GM12891 (cell line): ENCODE measurements at regions not wholly inside any gene's neighbourhood (a gene's known extent, or its start where the extent isn't known, plus 50 kb on each side); places are given as distances from the start of the nearest gene placed in this dataset.
"Not testable (repeated sequence)": the region's sequence is repeated elsewhere in the genome, so short reads cannot be mapped to it uniquely, and the experiment has no call there.

Source experiments
- DNase-seq: peaks from one replicate; pipeline ENCODE4 v3.0.0; 2011; ENCODE audit warnings: low spot score; ENCODE audit not compliant: insufficient read length
- FAIRE-seq: peaks from 2 replicates; lab custom pipeline; 2011; peaks lifted over from hg19 to GRCh38; lab: Jason Lieb, UNC
- PAX5 ChIP-seq: IDR thresholded peaks from 2 replicates; pipeline ENCODE4 v1.6.1; 2011; ENCODE audit warnings: low read length, moderate library complexity, mild to moderate bottlenecking; ENCODE audit not compliant: insufficient read depth, severe bottlenecking
- POLR2A ChIP-seq: IDR thresholded peaks from 2 replicates; pipeline ENCODE4 v1.6.1; 2011; ENCODE audit warnings: low read depth, low read length, control low read depth
- POLR2AphosphoS5 ChIP-seq: IDR thresholded peaks from 2 replicates; pipeline ENCODE4 v1.6.1; 2011; ENCODE audit warnings: low read depth, low read length, control low read depth
- POU2F2 ChIP-seq: IDR thresholded peaks from 2 replicates; pipeline ENCODE4 v1.6.1; 2011; ENCODE audit warnings: low read depth, mild to moderate bottlenecking, control low read depth, low read length, moderate library complexity
- SPI1 ChIP-seq: IDR thresholded peaks from 2 replicates; pipeline ENCODE4 v1.6.1; 2011; ENCODE audit warnings: low read depth, low read length, control low read depth
- TAF1 ChIP-seq: IDR thresholded peaks from 2 replicates; pipeline ENCODE4 v1.6.1; 2011; ENCODE audit warnings: low read depth, low read length, control low read depth

- TF ChIP-seq PAX5 (no peak), POU2F2 (no peak), POLR2AphosphoS5 (no peak), POLR2A (no peak), SPI1 (no peak), TAF1 (no peak)
- FAIRE-seq (no peak), DNase-seq (no peak)
Observed at GRCh38 chr9:30235068-30235467, 2149.4 kb upstream of the ACO1 start.

GRCh38 chr9:30235564-30235963 lies 2148.9 kb upstream of the ACO1 start:
- TF ChIP-seq SPI1, result no peak
- no peak for TF ChIP-seq TAF1
- no peak for TF ChIP-seq POU2F2
- TF ChIP-seq POLR2AphosphoS5, result no peak
- no peak for TF ChIP-seq POLR2A
- TF ChIP-seq PAX5, result no peak
- no peak for FAIRE-seq
- DNase-seq, result no peak

- FAIRE-seq (no peak), DNase-seq (no peak)
- TF ChIP-seq POLR2A (no peak), PAX5 (no peak), POLR2AphosphoS5 (no peak), TAF1 (no peak), SPI1 (no peak), POU2F2 (no peak)
Observed at GRCh38 chr9:30239878-30240277, 2144.6 kb upstream of the ACO1 start.

DNA sequence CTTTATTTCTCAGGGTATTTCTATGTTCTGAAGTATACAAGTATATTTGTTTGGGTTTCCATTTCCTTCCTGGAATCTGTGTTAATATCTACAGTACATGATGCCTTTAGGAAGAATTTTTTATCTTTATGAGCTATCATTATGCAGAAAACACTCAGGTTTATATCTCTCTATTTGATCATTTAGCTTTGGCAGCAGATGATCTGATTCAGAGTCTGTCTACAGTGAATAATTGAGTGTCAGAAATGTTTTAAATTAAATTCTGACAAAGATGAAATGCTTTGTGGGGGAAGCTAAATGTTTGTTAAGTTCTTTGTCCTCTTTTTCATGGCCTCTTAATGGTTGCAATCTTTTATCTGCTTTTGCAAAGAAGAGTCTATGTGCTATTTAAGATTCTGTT lies 2141.0 kb upstream of the ACO1 start:
- no peak for TF ChIP-seq PAX5
- TF ChIP-seq POLR2A, result no peak
- TF ChIP-seq TAF1, result no peak
- TF ChIP-seq POLR2AphosphoS5, result no peak
- no peak for TF ChIP-seq POU2F2
- TF ChIP-seq SPI1, result no peak
- no peak for FAIRE-seq
- no peak for DNase-seq

DNA sequence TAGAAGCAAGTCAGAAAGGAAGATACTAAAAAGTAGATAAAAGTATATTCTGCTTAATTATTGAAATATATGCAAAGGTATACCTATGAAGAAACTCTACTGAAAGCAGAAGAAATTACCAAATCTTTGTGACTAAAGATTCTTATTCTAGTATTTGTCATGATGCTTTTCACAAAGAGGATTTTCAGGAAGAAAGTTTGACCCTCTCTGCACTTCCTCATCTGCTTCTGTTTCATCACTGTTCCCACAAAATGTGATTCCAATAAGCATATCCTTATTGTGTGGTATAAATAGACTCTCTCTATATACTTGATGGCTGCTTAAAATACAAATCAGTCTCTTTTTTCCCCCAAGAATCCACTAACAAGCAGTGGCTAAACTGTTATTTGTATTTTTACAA lies 2139.6 kb upstream of the ACO1 start:
- DNase-seq, result no peak
- no peak for FAIRE-seq
- TF ChIP-seq POU2F2 (no peak), SPI1 (no peak), POLR2A (no peak), POLR2AphosphoS5 (no peak)

GRCh38 chr9:30250872-30251271 lies 2133.6 kb upstream of the ACO1 start:
- DNase-seq (no peak), FAIRE-seq (no peak)
- TF ChIP-seq TAF1 (no peak), POLR2AphosphoS5 (no peak), PAX5 (no peak), POU2F2 (no peak), POLR2A (no peak), SPI1 (no peak)

GRCh38 chr9:30258094-30258493 lies 2126.3 kb upstream of the ACO1 start:
- no peak for FAIRE-seq
- DNase-seq, result no peak
- TF ChIP-seq POLR2AphosphoS5, result no peak
- TF ChIP-seq SPI1, result no peak
- no peak for TF ChIP-seq POLR2A
- TF ChIP-seq PAX5, result no peak
- TF ChIP-seq TAF1, result no peak
- TF ChIP-seq POU2F2, result no peak

GRCh38 chr9:30280229-30280900 lies 2104.1 kb upstream of the ACO1 start:
- no peak for DNase-seq
- no peak for FAIRE-seq
- TF ChIP-seq SPI1 (peak; percentile 71), POLR2A (no peak)

- no peak for FAIRE-seq
- no peak for TF ChIP-seq POLR2AphosphoS5
- no peak for TF ChIP-seq TAF1
- TF ChIP-seq POU2F2, result no peak
- no peak for TF ChIP-seq SPI1
- TF ChIP-seq PAX5, result no peak
- no peak for TF ChIP-seq POLR2A
Observed at GRCh38 chr9:30289435-30289834, 2095.0 kb upstream of the ACO1 start.

DNA sequence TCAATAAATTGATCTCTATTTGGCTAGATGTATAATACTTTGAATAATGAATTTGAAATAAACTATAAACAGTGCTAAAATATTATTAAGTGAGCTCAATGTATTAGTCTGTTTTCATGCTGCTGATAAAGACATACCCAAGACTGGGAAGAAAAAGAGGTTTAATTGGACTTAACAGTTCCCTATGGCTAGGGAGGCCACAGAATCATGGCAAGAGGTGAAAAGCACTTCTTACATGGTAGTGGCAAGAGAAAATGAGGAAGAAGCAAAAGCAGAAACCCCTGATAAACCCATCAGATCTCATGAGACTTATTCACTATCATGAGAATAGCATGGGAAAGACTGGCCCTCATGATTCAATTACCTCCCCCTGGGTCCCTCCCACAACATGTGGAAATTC lies 2092.4 kb upstream of the ACO1 start:
- not testable (repeated sequence) for DNase-seq, FAIRE-seq

More at GRCh38 chr9:30289435-30289834, 2095.0 kb upstream of the ACO1 start:
- DNase-seq, result no peak
